NT2/D1 (cell line): ENCODE measurements at regions not wholly inside any gene's neighbourhood (a gene's known extent, or its start where the extent isn't known, plus 50 kb on each side); places are given as distances from the start of the nearest gene placed in this dataset.

Source experiments
- YY1 ChIP-seq: IDR thresholded peaks from 2 replicates; pipeline ENCODE4 v1.6.1; 2011; ENCODE audit not compliant: insufficient read length, insufficient read depth
- ZNF274 ChIP-seq: IDR thresholded peaks from 2 replicates; pipeline ENCODE4 v1.6.1; 2011; ENCODE audit warnings: mild to moderate bottlenecking, low read depth, low read length

DNA sequence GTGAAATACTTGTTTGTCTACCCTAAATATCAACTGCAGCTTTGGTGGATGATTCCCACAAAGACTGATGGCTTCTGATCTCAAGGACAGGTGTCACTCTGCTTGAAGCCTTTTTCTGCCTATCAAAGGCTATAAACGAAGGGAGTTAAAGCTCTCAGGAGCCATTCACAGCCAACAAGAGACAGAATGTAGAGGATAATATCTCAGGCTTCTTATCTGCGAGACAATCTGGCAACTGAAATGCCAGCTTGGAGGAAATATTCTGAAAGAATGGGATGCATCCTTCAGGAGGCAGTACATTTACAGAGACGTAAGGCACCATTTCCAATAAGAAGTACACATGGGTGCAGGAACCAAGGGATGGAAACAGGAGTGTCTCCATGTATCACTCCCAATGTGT lies 549.4 kb downstream of the GPAM start:
- TF ChIP-seq YY1 (no peak), ZNF274 (no peak)
